Fibroblast of skin of left quadriceps (primary cell): ENCODE measurements at regions not wholly inside any gene's neighbourhood (a gene's known extent, or its start where the extent isn't known, plus 50 kb on each side); places are given as distances from the start of the nearest gene placed in this dataset.
A peak's percentile ranks its signal among the peaks of the same experiment; 100 is the strongest.

Experiments used
- DNase-seq, 2 experiments: peaks; one replicate each; pipeline ENCODE4 v3.0.0-alpha.2; 2013; ENCODE audit warnings: low read depth in 2 of 2

GRCh38 chr2:217412721-217413120 is 552.9 kb upstream of the TNP1 start:
- no peak for DNase-seq

GRCh38 chr2:217412277-217412676 is 552.4 kb upstream of the TNP1 start:
- no peak for DNase-seq

GRCh38 chr2:217410681-217410960 is 550.8 kb upstream of the TNP1 start:
- no peak for DNase-seq

GRCh38 chr2:217409949-217410680 is 550.3 kb upstream of the TNP1 start:
- no peak for DNase-seq

GRCh38 chr2:217407362-217407761 is 547.5 kb upstream of the TNP1 start:
- DNase-seq: no peak

- no peak for DNase-seq
These were observed 544.4 kb upstream of the TNP1 start for GRCh38 chr2:217404236-217404760.

GRCh38 chr2:217402761-217403383 is 543.0 kb upstream of the TNP1 start:
- DNase-seq: no peak

GRCh38 chr2:217402144-217402543 is 542.3 kb upstream of the TNP1 start:
- no peak for DNase-seq

GRCh38 chr2:217399291-217399690 is 539.4 kb upstream of the TNP1 start:
- no peak for DNase-seq

GRCh38 chr2:217398860-217399259 is 539.0 kb upstream of the TNP1 start:
- DNase-seq: no peak

GRCh38 chr2:217398101-217398500 is 538.2 kb upstream of the TNP1 start:
- no peak for DNase-seq

- no peak for DNase-seq
These were observed 536.7 kb upstream of the TNP1 start for GRCh38 chr2:217396586-217396985.

GRCh38 chr2:217396165-217396564 is 536.3 kb upstream of the TNP1 start:
- DNase-seq: no peak

- DNase-seq: no peak
These were observed 534.9 kb upstream of the TNP1 start for GRCh38 chr2:217394510-217395351.

GRCh38 chr2:217393585-217394032 is 533.7 kb upstream of the TNP1 start:
- peak; percentile 94 to 96 for DNase-seq

- DNase-seq: no peak
These were observed 533.2 kb upstream of the TNP1 start for GRCh38 chr2:217392930-217393584.

GRCh38 chr2:217387776-217388387 is 528.0 kb upstream of the TNP1 start:
- no peak for DNase-seq

GRCh38 chr2:217386041-217386440 is 526.2 kb upstream of the TNP1 start:
- no peak for DNase-seq

- no peak for DNase-seq
These were observed 523.8 kb upstream of the TNP1 start for GRCh38 chr2:217383620-217384019.

- DNase-seq: no peak
These were observed 522.9 kb upstream of the TNP1 start for GRCh38 chr2:217382794-217383193.

GRCh38 chr2:217379807-217380206 is 519.9 kb upstream of the TNP1 start:
- no peak for DNase-seq

GRCh38 chr2:217372794-217373193 is 512.9 kb upstream of the TNP1 start:
- DNase-seq: no peak
